ENCODE measurements at regions not wholly inside any gene's neighbourhood (a gene's known extent, or its start where the extent isn't known, plus 50 kb on each side); places are given as distances from the start of the nearest gene placed in this dataset.

DNA sequence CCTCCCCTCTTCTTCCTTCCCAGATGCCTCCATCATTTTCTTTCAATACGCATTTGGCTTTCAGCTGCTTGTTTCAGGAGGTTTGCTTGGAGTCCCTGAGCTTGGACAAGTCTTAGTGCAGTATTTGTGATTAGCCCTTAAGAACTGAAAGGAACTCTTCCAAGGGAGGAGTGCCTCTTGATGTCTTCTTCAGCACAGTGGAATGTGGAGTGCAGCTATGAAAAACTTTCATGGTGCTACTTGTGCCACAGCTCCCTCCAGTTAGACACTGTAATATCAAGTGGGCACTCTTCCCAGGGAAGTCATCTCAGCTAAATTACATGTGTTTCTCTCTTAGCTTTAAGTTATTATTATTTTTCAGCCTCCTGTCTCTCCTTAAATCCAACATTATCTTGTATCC, 173.1 kb downstream of the NECTIN3 start:
- H3K36me3 Mint-ChIP-seq (ENCODE audit: insufficient read depth): no peaks in the 10 kb centered on the region
- H3K27ac Mint-ChIP-seq: no peak overlapping the region
- H3K4me1 Mint-ChIP-seq (ENCODE audit: low read depth in 2 of 2): peaks cover 2 to 3% of the 10 kb centered on the region in 2 donors
- no peak overlapping the region for H3K4me3 Mint-ChIP-seq
- no peaks in the 10 kb centered on the region for H3K27me3 Mint-ChIP-seq
- DNase-seq: no peak
- no peak for ATAC-seq (replicated peaks)
- H3K9me3 Mint-ChIP-seq: no peaks in the 10 kb centered on the region

DNA sequence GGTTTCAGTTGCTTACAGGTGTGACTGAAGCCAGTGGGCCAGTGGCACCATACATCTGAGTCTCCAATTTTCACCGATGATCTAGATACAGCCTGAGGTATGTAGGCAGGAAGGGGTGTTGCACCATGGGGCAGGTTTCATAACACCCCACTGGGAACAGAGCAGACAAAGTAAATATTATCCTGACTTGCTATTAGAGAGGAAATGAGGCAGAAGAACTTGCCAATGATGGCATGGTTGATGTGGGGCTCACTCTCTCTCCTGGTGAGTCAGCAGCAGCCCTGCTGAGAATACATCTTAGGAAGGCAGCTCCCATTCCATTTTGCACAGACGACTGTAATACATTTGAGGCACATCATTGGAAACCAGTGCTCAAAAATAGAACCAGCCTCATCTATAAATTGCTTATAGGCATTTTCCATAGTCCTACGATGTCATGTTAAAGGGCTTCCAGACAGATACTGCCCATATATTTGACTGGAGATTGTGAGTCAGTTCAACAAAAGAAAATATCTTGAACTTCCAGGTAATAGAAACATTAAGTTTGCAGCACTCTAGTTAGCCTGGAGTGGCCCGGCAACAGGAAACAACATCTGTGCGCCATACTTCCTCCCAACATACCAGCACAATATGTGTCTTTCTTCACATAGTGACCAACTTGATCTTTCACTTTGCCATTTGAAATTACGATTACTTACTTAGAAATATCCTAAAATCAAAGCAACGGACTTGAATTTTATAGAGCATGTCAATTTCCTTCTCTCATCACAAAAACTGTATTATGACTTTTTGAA, 175.5 kb downstream of the NECTIN3 start:
- ATAC-seq (replicated peaks) (no peak), DNase-seq (no peak)
- Mint-ChIP-seq H3K27me3 (no peaks in the 10 kb centered on the region), H3K27ac (no peak overlapping the region), H3K36me3 (ENCODE audit: insufficient read depth) (no peaks in the 10 kb centered on the region), H3K4me3 (no peak overlapping the region), H3K4me1 (ENCODE audit: low read depth in 2 of 2) (peaks cover 0 to 2% of the 10 kb centered on the region in 2 donors), H3K9me3 (no peaks in the 10 kb centered on the region)

DNA sequence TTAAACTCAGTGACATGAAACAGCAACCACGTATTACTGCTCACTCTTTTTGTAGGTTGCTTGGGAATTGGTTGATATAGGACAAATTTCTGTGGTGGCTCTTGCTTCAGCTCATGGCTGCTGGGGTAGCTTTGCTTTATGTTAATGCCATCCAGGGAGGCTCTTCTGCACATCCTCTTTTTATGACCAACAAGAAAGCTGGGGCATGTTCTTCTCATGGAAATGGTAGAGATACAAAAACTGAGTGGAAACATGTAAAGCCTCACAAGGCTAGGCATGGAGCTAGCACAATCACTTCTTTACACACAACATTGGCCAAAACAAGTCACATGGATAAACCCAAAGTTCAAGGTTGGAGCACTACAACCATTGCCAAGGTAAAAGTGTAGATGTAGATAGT, 176.8 kb downstream of the NECTIN3 start:
- Mint-ChIP-seq H3K4me1 (ENCODE audit: low read depth in 2 of 2) (peaks cover under 1 to 2% of the 10 kb centered on the region in 2 donors), H3K36me3 (ENCODE audit: insufficient read depth) (no peaks in the 10 kb centered on the region), H3K9me3 (no peaks in the 10 kb centered on the region), H3K4me3 (no peak overlapping the region), H3K27ac (no peak overlapping the region), H3K27me3 (no peaks in the 10 kb centered on the region)
- no peak for DNase-seq
- no peak for ATAC-seq (replicated peaks)

DNA sequence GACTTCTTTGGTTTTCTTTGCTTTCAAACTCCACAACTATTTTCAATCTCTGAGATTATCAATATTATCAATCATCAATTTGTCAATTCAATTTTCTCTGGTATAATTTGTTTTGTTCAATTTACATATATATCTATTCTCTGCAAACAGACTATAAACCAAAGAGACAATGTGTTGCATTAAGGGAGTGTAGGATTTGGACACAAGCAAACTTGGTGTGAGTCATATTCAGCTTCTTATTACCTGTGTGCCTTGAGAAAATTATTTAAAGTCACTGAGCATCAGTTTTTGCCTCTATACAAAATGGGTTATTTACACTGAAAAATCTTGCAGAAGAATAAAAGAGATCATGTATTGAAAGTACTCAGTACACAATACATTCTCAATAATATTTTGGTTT, 177.8 kb downstream of the NECTIN3 start:
- ATAC-seq (replicated peaks) (no peak), DNase-seq (no peak)
- no peak overlapping the region for H3K4me3 Mint-ChIP-seq
- H3K9me3 Mint-ChIP-seq: no peaks in the 10 kb centered on the region
- H3K27ac Mint-ChIP-seq: no peak overlapping the region
- peaks cover 5 to 6% of the 10 kb centered on the region in 2 donors for H3K4me1 Mint-ChIP-seq (ENCODE audit: low read depth in 2 of 2)
- no peaks in the 10 kb centered on the region for H3K27me3 Mint-ChIP-seq
- no peaks in the 10 kb centered on the region for H3K36me3 Mint-ChIP-seq (ENCODE audit: insufficient read depth)

DNA sequence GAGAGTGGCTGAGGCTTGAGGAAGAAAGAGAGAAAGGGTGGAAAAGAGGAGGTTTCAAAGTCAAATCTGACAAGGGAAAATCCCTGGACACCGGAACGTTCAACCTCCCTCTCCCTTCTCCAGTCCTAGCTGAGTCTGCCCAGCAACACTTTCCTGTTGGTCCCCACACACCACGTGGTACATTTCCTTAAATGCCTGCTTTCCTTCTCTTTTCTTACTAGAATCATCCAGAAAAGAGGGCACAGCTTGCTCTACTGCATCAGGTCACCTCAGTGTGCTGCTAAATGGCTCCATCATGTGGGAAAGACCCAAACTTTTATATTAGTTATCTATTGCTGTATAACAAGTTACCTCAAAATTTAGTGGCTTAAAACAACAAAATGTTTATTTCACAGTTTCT, 181.2 kb downstream of the NECTIN3 start:
- H3K4me3 Mint-ChIP-seq: no peak overlapping the region
- DNase-seq: no peak
- H3K9me3 Mint-ChIP-seq: no peaks in the 10 kb centered on the region
- peaks cover 3 to 6% of the 10 kb centered on the region in 2 donors for H3K4me1 Mint-ChIP-seq (ENCODE audit: low read depth in 2 of 2)
- H3K27ac Mint-ChIP-seq: no peak overlapping the region
- no peak for ATAC-seq (replicated peaks)
- H3K36me3 Mint-ChIP-seq (ENCODE audit: insufficient read depth): no peaks in the 10 kb centered on the region
- no peaks in the 10 kb centered on the region for H3K27me3 Mint-ChIP-seq

DNA sequence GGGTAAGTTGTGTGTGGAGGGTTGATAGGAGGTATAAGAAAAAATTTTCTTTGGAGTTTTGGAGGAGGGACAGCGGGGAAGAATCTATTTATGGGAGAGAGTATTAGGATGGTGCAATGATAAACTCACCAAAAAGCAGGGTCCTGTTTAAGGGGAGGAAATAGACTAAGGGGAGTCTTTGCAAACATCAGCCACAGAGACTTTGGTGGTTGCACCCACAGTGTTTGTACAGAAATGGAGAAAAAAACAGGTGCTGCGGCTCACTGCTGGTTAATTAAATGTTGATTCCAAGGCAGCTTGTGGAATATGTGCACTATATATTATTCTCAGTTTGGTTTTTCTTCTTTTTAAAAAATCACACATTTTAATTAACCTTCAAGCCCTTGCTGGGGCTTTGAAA, 182.1 kb downstream of the NECTIN3 start:
- H3K4me1 Mint-ChIP-seq (ENCODE audit: low read depth in 2 of 2): peaks cover 3 to 6% of the 10 kb centered on the region in 2 donors
- no peak overlapping the region for H3K4me3 Mint-ChIP-seq
- H3K27me3 Mint-ChIP-seq: no peaks in the 10 kb centered on the region
- DNase-seq: no peak
- H3K36me3 Mint-ChIP-seq (ENCODE audit: insufficient read depth): no peaks in the 10 kb centered on the region
- H3K9me3 Mint-ChIP-seq: no peaks in the 10 kb centered on the region
- H3K27ac Mint-ChIP-seq: no peak overlapping the region
- ATAC-seq (replicated peaks): no peak

DNA sequence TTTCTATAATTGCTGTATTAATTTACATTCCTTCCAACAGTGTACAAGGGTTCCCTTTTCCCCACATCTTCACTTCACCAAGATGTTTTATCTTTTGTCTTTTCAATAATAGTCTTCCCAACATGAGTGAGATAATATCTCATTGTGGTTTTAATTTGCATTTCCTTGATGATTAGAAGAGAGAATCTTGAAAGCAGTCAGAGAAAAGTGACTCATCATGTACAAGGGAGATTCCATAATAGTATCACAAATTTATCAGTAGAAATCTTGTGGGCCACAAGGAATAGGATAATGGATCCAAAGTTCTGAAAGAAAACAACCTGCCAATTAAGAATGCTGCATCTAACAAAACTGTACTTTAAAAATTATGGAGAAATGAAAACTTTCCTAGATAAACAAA, 189.3 kb downstream of the NECTIN3 start:
- no peaks in the 10 kb centered on the region for H3K9me3 Mint-ChIP-seq
- no peaks in the 10 kb centered on the region for H3K27me3 Mint-ChIP-seq
- DNase-seq (no peak), ATAC-seq (replicated peaks) (no peak)
- no peak overlapping the region for H3K27ac Mint-ChIP-seq
- H3K4me3 Mint-ChIP-seq: no peak overlapping the region
- peaks cover 1 to 4% of the 10 kb centered on the region in 2 donors for H3K4me1 Mint-ChIP-seq (ENCODE audit: low read depth in 2 of 2)
- no peaks in the 10 kb centered on the region for H3K36me3 Mint-ChIP-seq (ENCODE audit: insufficient read depth)

DNA sequence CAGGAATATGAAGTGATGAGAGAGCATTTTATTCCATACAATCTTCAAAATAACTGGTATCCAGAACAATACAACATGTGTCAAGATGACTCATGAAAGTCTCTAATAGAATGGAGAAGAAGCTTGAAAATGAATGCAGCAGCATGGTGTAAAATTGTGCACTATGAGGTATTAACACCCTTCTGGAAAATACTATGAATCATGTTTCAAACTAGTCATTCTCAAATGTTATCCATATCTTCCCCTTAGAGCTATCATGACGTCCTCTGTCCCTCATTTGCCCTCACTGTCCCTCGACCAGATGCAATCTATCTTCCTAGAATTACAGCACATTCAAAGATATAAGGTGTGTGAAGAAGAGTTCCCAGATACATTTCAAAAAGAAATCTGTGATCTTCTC, 198.2 kb downstream of the NECTIN3 start:
- Mint-ChIP-seq H3K4me1 (ENCODE audit: low read depth in 2 of 2) (no peaks in the 10 kb centered on the region), H3K27ac (no peak overlapping the region), H3K9me3 (no peaks in the 10 kb centered on the region), H3K36me3 (ENCODE audit: insufficient read depth) (no peaks in the 10 kb centered on the region), H3K4me3 (no peak overlapping the region), H3K27me3 (no peaks in the 10 kb centered on the region)
- DNase-seq (no peak), ATAC-seq (replicated peaks) (no peak)

DNA sequence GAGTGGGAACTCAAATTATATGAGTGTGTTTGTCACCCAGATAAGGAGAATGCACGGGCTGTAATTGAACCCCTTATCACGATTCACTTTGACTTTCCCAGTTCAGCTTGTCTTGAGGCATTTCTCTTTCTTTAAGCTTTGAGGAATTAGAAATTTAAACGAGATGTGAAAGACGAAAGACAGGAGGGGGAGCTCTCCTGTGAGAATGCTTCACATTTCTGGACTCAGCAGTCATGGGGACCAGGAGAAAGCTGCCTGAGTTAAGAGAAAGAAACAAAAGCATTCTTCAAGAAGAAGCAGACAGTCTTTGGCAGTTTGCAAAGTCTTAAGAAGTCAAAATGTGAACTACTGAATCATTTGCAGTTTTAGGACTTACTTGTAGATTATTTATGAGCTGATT, 205.6 kb downstream of the NECTIN3 start:
- H3K4me3 Mint-ChIP-seq: no peak overlapping the region
- no peaks in the 10 kb centered on the region for H3K4me1 Mint-ChIP-seq (ENCODE audit: low read depth in 2 of 2)
- H3K9me3 Mint-ChIP-seq: no peaks in the 10 kb centered on the region
- H3K27ac Mint-ChIP-seq: no peak overlapping the region
- no peak for ATAC-seq (replicated peaks)
- no peaks in the 10 kb centered on the region for H3K27me3 Mint-ChIP-seq
- DNase-seq: no peak
- H3K36me3 Mint-ChIP-seq (ENCODE audit: insufficient read depth): no peaks in the 10 kb centered on the region

DNA sequence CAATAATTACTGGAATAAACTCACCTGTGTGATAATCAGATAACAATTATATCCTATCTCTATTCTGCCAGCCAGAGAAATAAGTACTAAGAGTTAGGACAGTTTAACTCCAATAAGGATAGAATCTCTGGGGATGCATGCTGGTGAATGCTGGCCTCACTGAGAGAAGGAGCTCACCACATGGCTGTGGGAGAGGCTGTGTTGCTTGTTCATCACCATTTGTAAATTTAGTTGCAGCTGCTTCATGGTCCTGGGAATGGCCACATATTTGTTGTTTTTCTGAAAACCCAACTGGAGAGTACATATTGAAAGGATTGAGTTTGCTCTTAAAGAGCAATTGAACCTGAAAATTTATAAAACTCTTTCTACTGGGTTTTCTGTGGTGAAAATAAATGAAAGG, 207.3 kb downstream of the NECTIN3 start:
- Mint-ChIP-seq H3K36me3 (ENCODE audit: insufficient read depth) (no peaks in the 10 kb centered on the region), H3K27ac (no peak overlapping the region), H3K9me3 (no peaks in the 10 kb centered on the region), H3K4me1 (ENCODE audit: low read depth in 2 of 2) (no peaks in the 10 kb centered on the region), H3K4me3 (no peak overlapping the region), H3K27me3 (no peaks in the 10 kb centered on the region)
- no peak for DNase-seq
- no peak for ATAC-seq (replicated peaks)

DNA sequence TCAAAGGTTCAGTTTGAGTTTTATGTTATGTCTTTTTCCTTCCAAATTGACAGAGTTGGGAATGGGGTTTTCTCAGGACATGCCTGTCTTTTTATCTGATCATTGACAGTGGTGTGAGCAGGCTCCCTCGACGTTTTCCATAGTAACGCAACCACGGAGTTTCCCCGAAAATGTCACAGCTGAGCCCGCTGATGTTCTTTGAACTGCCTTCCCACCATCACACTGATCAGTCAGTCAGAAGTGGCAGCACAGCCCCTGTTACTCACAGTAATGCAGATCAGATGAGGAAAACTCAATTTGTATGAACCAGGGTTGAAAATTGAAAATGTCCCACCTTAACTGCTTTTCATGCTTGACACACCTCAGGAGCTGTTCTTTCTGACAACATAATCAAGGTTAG, 210.4 kb downstream of the NECTIN3 start:
- Mint-ChIP-seq H3K27me3 (no peaks in the 10 kb centered on the region), H3K27ac (no peak overlapping the region), H3K36me3 (ENCODE audit: insufficient read depth) (no peaks in the 10 kb centered on the region), H3K9me3 (no peaks in the 10 kb centered on the region), H3K4me1 (ENCODE audit: low read depth in 2 of 2) (peaks cover 0 to 6% of the 10 kb centered on the region in 2 donors), H3K4me3 (no peak overlapping the region)
- no peak for DNase-seq
- ATAC-seq (replicated peaks): no peak

DNA sequence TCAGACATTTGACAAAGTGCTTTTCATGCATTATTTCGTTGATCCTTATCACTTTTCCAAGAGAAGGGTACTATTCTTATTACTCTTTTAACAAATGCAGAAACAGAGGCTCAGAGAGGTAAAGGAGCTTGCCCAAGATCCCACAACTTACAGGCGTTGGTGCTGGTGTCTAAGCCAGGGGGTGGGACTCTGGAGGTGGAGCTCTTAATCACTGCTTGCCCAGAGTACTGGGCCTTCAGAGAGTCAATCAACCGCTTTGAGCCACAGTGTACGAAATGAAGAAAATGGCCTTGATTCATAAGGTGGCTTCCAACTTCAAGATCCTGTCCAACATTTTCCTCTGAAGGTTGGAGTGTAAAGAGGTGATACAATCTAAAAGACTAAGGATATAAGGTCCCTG, 211.5 kb downstream of the NECTIN3 start:
- no peaks in the 10 kb centered on the region for H3K9me3 Mint-ChIP-seq
- H3K4me1 Mint-ChIP-seq (ENCODE audit: low read depth in 2 of 2): peaks cover 0 to 6% of the 10 kb centered on the region in 2 donors
- H3K27me3 Mint-ChIP-seq: no peaks in the 10 kb centered on the region
- no peak overlapping the region for H3K27ac Mint-ChIP-seq
- DNase-seq: no peak
- no peak overlapping the region for H3K4me3 Mint-ChIP-seq
- H3K36me3 Mint-ChIP-seq (ENCODE audit: insufficient read depth): no peaks in the 10 kb centered on the region
- no peak for ATAC-seq (replicated peaks)

DNA sequence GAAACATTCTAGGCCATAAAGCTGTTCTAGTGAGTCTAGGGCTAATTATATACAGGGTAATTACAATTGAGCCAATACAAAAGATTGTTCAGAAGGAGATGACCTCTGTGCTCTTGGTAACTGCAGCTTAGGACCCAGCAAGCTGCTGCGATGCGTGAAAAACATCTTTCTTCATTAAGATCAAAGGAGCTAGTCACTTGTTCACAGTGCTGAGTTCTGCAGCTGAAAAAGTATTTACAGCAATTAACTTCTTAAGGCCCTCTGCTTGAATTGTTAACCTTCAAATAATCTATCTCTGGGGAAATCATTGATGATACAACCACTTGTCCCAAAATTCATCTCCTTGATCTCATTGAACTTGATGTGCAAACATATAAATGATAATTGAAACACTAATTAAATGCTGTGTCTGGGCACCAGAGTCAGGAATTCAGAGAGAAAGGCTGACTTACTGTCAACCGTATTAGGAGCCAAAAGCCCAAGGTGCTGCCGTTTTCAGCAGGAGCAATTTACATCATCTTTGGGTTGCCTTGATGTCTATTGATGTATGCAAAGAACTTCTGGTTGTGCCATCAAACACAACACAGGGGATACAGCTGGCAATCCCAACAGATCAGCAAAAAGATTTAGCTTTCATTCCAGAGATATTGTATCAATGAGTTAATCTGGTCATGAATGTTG, 213.0 kb downstream of the NECTIN3 start:
- no peak overlapping the region for H3K27ac Mint-ChIP-seq
- no peaks in the 10 kb centered on the region for H3K36me3 Mint-ChIP-seq (ENCODE audit: insufficient read depth)
- no peak overlapping the region for H3K4me3 Mint-ChIP-seq

DNA sequence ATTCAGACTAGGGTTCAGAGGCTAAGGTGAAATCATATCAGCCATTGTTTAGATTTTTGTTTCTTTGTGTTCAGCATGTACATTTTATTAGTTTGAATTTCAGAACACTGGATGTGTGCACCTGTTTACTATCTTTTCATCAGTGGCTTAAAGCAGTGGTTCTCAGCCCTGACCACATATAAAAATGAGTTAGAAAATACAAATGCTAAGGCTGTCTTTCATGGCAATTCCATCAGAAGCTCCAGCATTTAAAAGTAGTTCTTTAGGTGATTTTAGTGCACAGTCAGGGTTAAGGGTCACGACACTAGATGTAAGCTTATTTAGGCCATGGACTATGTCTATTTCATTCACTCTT, 213.5 kb downstream of the NECTIN3 start:
- ATAC-seq (replicated peaks): no peak
- H3K9me3 Mint-ChIP-seq: no peaks in the 10 kb centered on the region

More for the DNA sequence above, 213.0 kb downstream of the NECTIN3 start:
- ATAC-seq (replicated peaks) (no peak), DNase-seq (no peak)
- H3K9me3 Mint-ChIP-seq: no peaks in the 10 kb centered on the region
- H3K4me1 Mint-ChIP-seq (ENCODE audit: low read depth in 2 of 2): peaks cover 0 to 6% of the 10 kb centered on the region in 2 donors
- no peaks in the 10 kb centered on the region for H3K27me3 Mint-ChIP-seq

More for the DNA sequence above, 213.5 kb downstream of the NECTIN3 start:
- H3K4me1 Mint-ChIP-seq (ENCODE audit: low read depth in 2 of 2): peaks cover 0 to 6% of the 10 kb centered on the region in 2 donors
- no peaks in the 10 kb centered on the region for H3K27me3 Mint-ChIP-seq
- DNase-seq: no peak
- H3K27ac Mint-ChIP-seq: no peak overlapping the region
- H3K4me3 Mint-ChIP-seq: no peak overlapping the region
- H3K36me3 Mint-ChIP-seq (ENCODE audit: insufficient read depth): no peaks in the 10 kb centered on the region

All from effector memory CD8-positive, alpha-beta T cell (primary cell).